NCI-H146 treated with DMSO at 0.1 percent for 48 hours (cell line): ENCODE measurements at regions not wholly inside any gene's neighbourhood (a gene's known extent, or its start where the extent isn't known, plus 50 kb on each side); places are given as distances from the start of the nearest gene placed in this dataset.
A peak's percentile ranks its signal among the peaks of the same experiment; 100 is the strongest.
"Not testable (repeated sequence)": the region's sequence is repeated elsewhere in the genome, so short reads cannot be mapped to it uniquely, and the experiment has no call there.

Experiments used
- DNase-seq: peaks from one replicate; lab custom pipeline; 2025; ENCODE audit not compliant: unreplicated experiment; lab: John Stamatoyannopoulos, UW

DNA sequence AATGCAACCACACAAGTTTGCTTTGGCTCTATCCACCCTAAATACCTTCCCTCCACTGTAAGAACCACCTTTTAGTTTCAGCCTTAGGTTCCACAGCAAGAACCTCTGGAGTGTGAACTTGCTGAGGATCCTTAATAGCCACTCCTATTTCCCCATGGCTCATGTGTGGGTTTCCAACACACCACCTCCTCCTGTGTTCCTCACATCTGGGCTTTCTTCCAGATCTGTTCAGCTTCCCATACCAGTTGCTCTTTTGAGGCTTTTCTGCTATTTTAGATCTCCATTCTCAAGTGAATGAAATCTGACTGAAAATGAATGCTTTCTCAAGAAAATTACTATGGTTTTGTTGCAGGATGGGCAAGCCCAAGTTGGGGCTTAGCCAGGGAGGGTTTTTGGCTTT is 104.8 kb upstream of the MIR17HG start:
- no peak for DNase-seq

DNA sequence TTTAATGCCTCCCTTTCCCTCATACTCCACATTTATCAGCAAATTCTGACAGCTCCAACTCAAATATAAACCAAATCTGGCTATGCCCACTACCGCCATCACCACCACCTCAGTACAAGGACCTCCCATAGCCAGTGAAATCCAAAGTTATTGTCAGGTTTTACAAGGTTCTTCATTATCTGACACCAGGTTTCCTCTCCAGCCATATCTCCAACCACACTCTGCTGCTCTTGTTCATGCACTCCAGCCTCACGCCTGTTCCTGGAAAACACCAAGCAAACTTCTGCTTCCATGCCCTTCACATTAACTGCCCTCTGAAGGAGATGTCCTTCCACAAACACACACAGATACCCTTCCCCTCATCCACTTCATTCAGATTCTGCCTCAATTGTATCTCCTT is 102.2 kb upstream of the MIR17HG start:
- no peak for DNase-seq

DNA sequence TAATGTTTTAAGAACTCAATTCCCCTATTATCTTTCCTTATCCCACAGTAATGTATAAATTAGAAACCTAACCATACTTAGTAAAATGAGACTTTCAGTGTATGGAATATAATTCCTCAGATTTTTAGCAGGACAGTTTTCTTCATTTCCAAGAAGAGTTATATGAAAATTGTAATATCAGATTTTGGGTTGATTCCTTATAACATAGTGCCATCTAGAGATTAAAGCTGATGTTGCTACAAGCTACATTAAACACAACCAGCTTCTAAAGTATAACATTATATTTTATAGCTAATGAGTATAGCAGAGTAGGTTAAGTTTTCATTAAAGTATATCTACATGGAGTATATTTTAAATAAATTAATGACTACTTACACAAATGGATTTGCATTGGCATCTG is 99.7 kb upstream of the MIR17HG start:
- peak; percentile 50 for DNase-seq

DNA sequence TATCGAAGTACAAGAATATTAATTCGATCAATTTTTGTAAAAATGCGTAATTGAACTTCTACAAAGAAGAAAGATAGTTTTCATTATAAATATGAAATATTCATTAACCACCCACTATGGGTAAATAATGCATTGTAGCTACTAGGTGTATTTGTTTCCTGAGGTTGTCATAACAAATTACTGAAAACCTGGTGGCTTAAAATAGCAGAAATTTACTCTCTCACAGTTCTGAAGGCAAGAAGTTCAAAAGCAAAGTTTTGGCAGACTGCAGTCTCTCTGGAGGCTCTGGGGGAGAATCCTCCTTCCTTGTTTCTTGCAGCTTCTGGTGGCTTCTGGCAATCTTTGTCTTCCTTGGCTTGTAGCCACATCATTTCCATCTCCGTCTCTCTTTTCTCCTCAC is 99.2 kb upstream of the MIR17HG start:
- DNase-seq, result no peak

DNA sequence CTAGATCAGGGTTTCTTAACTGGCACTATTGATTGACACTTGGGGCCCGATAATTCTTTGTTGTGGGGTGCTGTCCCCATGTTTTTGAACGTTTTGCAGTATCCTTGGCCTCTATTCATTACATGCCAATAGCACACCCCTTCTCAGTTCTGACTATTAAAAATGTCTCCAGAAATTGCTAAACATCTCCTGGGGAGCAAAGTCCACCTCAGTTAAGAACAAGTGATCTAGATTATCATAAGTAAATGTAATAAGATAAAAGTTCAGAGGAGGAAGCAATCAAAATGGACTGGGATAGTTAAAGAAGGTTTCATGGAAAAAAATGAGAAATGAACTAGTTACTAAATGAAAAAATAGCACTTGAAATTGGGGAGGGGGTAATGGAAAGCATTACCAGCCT is 98.1 kb upstream of the MIR17HG start:
- DNase-seq, result no peak

DNA sequence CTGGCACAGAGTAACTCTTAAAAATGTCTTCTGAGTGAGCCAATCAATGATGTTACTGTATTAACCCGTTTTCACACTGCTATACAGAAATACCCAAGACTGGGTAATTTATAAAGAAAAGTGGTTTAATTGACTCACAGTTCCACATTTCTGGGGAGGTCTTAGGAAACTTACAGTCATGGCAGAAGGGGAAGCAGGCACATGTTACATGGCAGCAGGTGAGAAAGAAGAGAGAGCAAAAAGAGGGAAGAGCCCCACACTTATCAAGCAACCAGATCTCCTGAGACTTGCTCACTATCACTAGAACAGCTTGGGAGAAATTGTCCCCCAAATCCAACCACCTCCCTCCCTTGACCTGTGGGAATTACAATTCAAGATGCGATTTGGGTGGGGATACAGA is 97.6 kb upstream of the MIR17HG start:
- no peak for DNase-seq

DNA sequence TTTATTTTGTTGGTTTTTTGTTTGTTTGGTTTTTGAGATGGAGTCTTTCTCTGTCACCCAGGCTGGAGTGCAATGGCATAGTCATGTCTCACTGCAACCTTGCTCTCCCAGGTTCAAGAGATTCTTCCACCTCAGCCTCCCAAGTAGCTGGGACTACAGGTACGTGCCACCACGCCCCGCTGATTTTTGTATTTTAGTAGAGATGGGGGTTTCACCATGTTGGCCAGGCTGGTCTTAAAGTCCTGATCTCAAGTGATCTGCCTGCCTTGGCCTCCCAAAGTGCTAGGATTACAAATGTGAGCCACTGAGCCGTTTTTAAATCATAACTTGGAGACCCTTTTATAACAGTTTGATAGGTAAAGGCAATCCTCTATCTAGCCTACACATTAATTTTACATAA is 95.9 kb upstream of the MIR17HG start:
- not testable (repeated sequence) for DNase-seq

DNA sequence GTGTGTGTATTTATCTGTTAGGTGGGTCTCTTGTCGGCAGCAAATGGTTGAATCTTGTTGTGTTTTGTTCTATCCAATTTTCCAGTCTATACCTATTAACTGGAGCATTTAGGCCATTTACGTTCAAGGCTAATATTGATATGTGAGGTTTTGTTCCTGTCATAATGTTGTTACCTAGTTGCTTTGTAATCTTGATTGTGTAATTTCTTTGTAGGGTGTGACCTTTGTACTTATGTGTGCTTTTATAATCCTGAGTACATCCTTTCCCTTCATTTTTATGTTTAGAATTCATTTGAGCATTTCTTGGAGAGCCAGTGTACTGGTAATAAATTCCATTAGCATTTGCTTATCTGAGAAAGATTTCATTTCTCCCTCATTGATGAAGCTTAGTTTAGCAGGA is 83.0 kb upstream of the MIR17HG start:
- no peak for DNase-seq

DNA sequence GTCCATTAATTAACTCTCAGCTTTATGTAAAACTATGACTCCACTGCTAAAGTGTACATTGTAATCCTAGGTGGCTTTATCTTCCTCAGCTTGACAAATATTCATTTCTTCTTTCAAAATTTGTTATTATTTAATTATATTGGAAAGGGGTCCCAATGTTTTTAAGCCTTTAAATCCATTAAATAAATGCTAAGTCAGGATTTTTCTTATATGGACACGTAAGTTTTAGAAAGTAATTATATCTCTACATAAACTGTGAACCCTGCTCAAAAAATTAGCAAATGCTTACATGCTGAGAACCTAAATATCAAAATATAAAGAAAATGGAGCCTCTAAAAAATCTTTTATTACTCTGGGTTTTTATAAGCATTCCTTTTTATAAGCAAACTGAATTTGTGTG is 78.2 kb upstream of the MIR17HG start:
- no peak for DNase-seq

DNA sequence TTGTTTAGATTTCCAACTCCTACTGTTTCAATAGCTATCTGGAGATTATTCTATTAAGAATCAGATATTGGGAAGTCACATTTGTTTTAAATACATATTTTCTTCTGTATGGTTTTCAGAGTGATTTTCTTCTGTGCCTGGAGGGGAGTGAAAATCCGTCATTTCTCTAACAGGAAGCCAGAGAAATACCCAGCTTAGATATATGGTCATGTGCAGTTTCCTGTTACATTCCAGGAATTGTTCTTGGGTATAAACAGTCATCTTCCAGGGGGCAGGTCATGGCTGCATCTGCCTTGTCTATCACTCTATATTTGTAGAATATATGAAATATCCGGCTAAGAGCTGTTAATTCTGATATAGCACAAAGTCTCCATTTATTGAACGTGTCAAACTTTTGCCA is 77.5 kb upstream of the MIR17HG start:
- no peak for DNase-seq

DNA sequence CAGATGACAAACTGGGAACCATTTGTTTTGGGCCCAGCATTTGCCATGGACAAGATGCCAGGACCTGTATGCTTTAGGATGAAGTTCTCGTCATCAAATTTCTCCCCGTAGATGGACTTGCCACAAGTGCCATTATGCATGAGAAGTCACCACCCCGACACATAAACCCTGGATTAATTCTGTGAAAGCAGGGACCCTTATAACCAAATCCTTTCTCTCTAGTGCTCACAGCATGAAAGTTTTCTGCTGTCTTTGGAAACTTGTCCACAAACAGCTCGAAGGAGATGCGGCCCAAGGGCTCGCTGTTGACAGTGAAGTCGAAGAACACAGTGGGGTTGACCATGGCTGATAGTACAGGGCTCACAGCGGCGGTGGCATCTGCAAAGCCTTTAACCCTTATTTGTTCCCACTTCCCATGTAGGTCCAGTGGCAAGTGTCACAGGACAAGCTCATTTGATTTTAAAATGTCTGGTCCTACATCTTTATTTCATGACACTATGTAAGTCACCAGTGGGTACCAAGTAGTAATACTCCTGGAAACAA is 75.2 kb upstream of the MIR17HG start:
- no peak for DNase-seq

DNA sequence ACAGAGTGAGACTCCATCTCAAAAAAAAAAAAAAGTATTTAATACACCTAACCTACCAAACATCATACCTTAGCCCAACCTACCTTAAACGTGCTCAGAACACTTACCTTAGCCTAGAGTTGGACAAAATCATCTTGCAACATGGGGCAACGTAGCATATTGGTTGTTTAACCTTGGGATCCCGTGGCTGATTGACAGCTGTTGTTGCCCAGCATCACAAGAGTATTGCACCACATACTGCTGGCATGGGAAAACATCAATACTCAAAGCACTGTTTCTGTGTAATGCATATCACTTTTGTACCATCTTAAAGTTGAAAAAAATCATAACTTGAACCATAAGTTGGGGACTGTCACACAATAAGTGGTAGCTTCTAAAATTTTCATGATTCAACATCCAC is 73.8 kb upstream of the MIR17HG start:
- no peak for DNase-seq

DNA sequence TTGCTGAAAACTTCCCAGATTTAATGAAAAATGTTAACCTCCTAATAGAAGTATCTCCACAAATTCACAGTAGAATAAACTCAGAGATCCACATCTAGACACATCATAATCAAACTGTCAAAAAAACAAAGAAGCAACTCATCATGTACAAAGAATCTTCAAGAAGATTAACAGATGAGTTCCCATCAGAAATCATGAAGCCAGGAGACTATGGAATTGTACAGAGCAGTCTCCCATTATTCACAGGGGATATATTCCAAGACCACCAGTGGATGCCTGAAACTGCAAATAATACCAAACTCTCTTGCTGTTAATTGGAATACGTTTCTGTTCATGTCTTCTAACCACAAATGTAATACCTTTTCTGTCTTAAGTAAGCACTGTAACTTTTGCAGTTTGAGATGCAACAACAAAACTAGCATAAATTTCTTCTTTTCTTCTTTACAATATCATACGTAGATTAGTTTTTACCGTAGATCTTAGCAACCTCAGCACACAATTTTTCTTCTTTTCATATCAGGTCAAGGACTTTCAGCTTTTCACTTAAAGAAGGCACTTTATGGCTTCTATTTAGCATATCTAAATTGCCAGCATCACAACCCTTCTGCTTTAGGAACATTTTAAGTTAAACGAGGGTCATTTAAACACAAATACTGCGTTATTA is 70.3 kb upstream of the MIR17HG start:
- no peak for DNase-seq

DNA sequence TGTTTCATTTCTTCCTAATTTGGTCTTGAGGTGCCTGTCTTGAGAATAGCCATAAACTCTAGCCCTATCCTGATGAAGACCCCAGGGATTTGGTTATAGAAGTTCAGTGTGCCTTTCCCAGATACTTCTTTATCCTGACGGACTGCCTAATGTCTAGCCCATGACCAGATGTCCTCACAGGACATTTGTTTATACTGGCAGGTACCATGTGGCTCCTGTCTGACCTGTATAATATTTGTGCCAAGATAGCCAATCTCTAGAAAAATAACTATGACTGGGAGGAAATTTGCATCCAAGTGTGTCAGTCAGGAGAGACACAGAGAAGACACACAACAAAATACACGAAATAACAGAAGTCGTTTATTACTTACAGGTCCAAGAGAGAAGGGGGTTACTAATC is 69.2 kb upstream of the MIR17HG start:
- no peak for DNase-seq

DNA sequence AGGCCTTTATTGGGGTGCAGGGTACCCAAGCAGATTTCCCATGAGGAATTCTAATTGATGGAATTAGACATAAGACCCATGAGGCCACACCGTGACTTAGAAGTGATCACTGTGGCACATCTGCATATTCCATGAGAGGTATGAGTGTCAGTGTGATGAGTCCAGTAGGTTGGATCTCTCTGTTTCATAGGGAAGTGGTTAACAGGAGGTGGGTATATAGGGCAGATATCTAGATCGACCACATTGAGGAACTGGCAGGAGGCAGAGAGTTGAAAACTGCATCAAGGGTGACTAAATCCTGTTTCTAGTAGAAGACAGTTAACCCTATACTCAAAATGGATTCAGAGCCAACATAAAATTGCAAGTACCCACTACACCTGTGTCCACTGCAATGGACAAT is 68.6 kb upstream of the MIR17HG start:
- no peak for DNase-seq

DNA sequence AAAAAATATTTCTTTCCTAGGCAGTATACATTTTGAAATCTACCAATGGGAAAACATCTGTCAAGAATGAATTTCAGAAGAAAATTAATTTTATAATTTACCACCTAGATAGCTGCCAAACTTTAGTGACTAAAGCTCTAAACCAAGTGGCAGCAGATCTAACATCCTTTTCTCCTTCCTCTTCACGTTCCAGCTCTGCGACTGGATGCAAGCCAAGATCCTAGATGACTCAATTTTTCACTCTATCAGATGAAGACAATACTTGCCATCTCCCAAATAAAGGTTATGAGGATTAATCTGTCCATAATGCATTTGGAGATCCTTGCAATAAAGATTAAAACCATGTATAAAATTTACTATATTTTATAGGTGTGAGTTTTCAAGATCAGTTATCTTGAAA is 66.7 kb upstream of the MIR17HG start:
- DNase-seq, result no peak

DNA sequence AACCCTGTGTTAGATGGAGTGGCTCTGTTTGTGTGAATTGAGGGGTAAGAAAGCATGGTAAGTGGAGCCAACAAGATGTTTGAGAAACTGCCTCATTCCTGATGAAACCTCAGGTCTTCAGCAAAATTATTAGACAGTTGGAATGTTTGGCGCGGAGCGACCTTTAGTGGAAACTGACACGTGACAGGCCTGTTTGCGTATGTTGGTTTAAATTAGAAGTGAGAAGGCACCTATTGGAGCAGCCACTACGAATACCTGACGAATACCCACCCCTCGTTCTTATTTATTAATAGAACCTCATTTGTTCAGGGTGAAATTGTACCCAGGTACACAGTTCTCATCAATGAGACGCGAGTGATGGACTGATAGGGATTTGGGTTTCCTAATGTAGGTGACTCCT is 63.2 kb upstream of the MIR17HG start:
- no peak for DNase-seq

DNA sequence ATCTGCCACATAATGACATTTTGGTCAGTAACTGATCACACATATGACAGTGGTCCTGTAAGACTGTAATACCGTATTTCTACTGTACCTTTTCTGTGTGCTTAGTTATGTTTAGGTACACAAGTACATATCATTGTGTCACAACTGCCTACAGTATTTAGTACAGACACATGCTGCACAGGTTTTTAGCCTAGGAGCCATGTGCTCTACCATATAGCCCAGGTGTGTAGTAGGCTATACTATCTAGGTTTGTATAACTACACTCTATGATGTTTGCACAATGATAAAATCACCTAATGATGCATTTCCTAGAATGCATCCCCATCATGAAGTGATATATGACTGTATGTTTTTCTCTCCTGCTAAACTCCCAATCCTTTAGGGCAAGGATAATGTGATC is 61.2 kb upstream of the MIR17HG start:
- DNase-seq, result no peak

DNA sequence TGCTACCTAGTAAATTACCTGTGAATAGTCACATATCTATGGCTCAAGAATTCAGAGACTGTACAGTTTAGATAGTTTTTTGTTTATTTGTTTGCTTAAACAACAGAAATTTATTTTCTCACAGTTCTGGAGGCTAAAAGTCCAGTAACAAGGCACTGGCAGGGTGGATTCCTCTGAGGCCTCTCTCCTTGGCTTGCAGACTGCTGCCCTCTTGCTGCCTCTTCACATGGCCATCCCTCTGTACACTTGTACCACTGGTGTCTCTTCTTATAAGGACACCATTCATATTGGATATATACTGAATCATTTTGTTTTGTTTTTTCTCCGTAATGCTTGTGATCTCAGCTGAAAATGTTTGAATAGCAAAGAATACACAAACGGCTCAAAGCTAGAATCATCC is 56.4 kb upstream of the MIR17HG start:
- no peak for DNase-seq

DNA sequence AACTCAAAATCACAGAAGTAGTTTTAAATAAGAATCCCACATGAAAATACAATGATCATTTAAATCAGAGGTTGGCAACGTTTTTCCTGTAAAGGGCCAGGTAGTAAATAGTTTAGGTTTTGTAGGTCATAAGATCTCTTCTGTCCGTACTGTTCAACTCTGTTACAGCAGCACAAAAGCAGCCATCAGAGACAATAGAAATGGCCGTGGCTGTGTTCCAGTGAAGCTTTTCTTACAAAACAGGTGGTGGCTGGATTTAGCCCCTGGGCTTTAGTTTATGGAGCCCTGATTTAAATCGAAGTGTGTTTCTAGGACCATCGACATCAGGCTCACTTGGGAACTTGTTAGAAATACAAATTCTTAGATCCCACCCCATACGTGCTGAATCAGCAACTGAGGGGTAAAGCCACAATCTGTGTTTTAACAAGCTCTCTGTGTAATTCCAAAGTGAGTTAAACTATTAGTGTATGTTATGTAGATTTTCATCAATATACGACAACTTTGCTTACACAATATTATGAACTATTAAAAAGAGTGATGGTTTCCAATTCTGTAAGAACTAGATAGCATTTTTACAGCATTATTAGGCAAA is 54.8 kb upstream of the MIR17HG start:
- DNase-seq, result peak; percentile 28

DNA sequence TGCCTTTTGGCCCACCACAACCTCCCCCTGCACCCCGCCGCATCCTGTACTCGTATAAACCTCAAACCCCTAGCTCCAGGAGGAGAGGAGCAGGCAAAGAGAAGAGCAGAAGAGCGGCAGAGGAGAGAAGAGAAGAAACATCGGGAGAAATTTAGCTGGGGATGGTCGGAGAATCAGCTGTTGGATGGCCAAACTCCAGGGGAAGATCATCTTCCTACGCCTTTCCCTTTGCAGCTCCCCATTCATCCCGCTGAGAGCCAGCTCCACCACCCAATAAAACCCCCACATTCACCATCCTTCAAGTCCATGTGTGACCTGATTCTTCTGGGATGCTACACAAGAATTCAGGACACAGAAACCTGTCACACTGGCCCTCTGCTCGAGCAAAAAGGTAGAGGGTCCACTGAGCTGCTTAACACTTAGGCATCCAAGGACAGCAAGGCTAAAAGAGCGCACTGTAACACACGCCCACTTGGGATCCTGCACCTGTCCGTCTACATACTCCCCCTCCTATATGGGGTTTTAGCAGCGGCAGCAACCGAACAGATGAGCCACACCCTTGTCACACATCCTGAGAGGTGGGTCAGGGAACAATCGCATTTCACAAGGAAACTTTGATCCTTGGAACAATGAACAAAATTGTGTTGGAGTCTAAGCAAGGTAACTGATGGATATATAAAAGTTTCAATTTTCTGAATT is 51.6 kb upstream of the MIR17HG start:
- DNase-seq, result peak; percentile 35

DNA sequence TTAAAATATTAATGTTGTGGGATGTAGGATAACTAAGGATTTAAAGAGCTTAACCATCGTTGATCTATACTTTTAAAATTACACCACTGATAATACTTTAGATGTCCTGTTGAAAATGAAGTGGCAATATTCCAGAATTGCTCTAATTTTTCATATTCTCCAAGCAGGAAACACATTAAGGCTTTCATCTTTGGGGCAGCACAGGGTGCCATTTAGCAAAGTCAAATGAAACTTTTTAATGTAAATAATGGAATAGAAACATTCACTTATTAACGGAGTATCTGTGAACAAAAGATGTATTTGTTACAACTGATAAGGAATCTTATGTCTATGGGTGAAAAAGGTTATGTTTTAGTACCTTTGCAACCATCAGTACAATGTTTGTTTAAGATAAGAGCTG is 50.0 kb upstream of the MIR17HG start:
- peak; percentile 10 for DNase-seq
